Liver (tissue), 7 donors: ENCODE measurements at regions not wholly inside any gene's neighbourhood (a gene's known extent, or its start where the extent isn't known, plus 50 kb on each side); places are given as distances from the start of the nearest gene placed in this dataset.

ENCODE experiments used
- DNase-seq: peaks from one replicate; pipeline ENCODE4 v3.0.0-alpha.2; 2017; ENCODE audit warnings: low spot score
- H3K27ac ChIP-seq, 2 donors: one replicate each; pipeline ENCODE4 v1.7.0; 2013; ENCODE audit warnings: inconsistent platforms in 2 of 2, low read length in 2 of 2, control low read depth in 1 of 2, low read depth in 1 of 2, mild to moderate bottlenecking in 1 of 2
- H3K27me3 ChIP-seq, 4 donors: one replicate each; pipeline versions ENCODE4 v1.6.1 to v1.7.0; 2013; ENCODE audit warnings: low read length in 3 of 4, inconsistent platforms in 1 of 4, mild to moderate bottlenecking in 1 of 4, moderate library complexity in 1 of 4; ENCODE audit not compliant: control insufficient read depth in 4 of 4, insufficient read depth in 4 of 4
- H3K36me3 ChIP-seq, 4 donors: one replicate each; pipeline versions ENCODE4 v1.6.1 to v1.7.0; 2013; ENCODE audit warnings: low read length in 3 of 4, mild to moderate bottlenecking in 3 of 4, low read depth in 1 of 4, moderate library complexity in 1 of 4; ENCODE audit not compliant: control insufficient read depth in 4 of 4, insufficient read depth in 3 of 4
- H3K4me1 ChIP-seq, 4 donors: one replicate each; pipeline versions ENCODE4 v1.6.1 to v1.7.0; 2013; ENCODE audit warnings: low read length in 3 of 4, mild to moderate bottlenecking in 3 of 4, moderate library complexity in 1 of 4; ENCODE audit not compliant: control insufficient read depth in 4 of 4, insufficient read depth in 4 of 4
- H3K4me3 ChIP-seq, 3 donors: one replicate each; pipeline versions ENCODE4 v1.6.1 to v1.7.0; 2013; ENCODE audit warnings: low read length in 3 of 3, control low read depth in 1 of 3, low read depth in 1 of 3, mild to moderate bottlenecking in 1 of 3
- H3K9ac ChIP-seq, 2 donors: one replicate each; pipeline ENCODE4 v1.7.0; 2013; ENCODE audit warnings: low read length in 2 of 2, mild to moderate bottlenecking in 2 of 2, moderate library complexity in 2 of 2, control low read depth in 1 of 2, low read depth in 1 of 2
- H3K9me3 ChIP-seq, 4 donors: one replicate each; pipeline versions ENCODE4 v1.6.1 to v1.7.0; 2013; ENCODE audit warnings: low read length in 3 of 4; ENCODE audit not compliant: control insufficient read depth in 4 of 4
- ATF3 ChIP-seq: IDR thresholded peaks from 2 replicates; pipeline ENCODE4 v1.6.1; 2016; ENCODE audit warnings: antibody characterized with exemption
- EGR1 ChIP-seq, 2 donors: IDR thresholded peaks; 2 replicates each; pipeline ENCODE4 v1.6.1; 2016 to 2018; ENCODE audit warnings: antibody characterized with exemption in 2 of 2, low read depth in 2 of 2
- FOXA1 ChIP-seq: IDR thresholded peaks from 2 replicates; pipeline ENCODE4 v1.6.1; 2016; ENCODE audit warnings: antibody characterized with exemption
- FOXA2 ChIP-seq: IDR thresholded peaks from 2 replicates; pipeline ENCODE4 v1.6.1; 2016; ENCODE audit warnings: antibody characterized with exemption
- GABPA ChIP-seq, 2 donors: IDR thresholded peaks in 1 of 2; conservative IDR thresholded peaks in 1 of 2; 2 replicates each; pipeline ENCODE4 v1.6.1; 2016; ENCODE audit warnings: antibody characterized with exemption in 2 of 2, mild to moderate bottlenecking in 1 of 2, moderate library complexity in 1 of 2
- HNF4A ChIP-seq, 2 donors: conservative IDR thresholded peaks; 2 replicates each; pipeline ENCODE4 v1.6.1; 2016; ENCODE audit warnings: antibody characterized with exemption in 2 of 2, mild to moderate bottlenecking in 2 of 2
- HNF4G ChIP-seq: IDR thresholded peaks from 2 replicates; pipeline ENCODE4 v1.6.1; 2016; ENCODE audit warnings: antibody characterized with exemption
- MAX ChIP-seq: IDR thresholded peaks from 2 replicates; pipeline ENCODE4 v1.6.1; 2016; ENCODE audit warnings: antibody characterized with exemption
- NR2F2 ChIP-seq: IDR thresholded peaks from 2 replicates; pipeline ENCODE4 v1.6.1; 2016; ENCODE audit warnings: antibody characterized with exemption
- REST ChIP-seq: IDR thresholded peaks from 2 replicates; pipeline ENCODE4 v1.6.1; 2016; ENCODE audit warnings: antibody characterized with exemption, mild to moderate bottlenecking
- RXRA ChIP-seq, 2 donors: IDR thresholded peaks; 2 replicates each; pipeline ENCODE4 v1.6.1; 2017 to 2018; ENCODE audit warnings: antibody characterized with exemption in 2 of 2, mild to moderate bottlenecking in 1 of 2
- TAF1 ChIP-seq: conservative IDR thresholded peaks from 2 replicates; pipeline ENCODE4 v1.6.1; 2016; ENCODE audit warnings: antibody characterized with exemption, mild to moderate bottlenecking
- WGBS: extraction: QIAGEN DNeasy Blood & Tissue Kit; methylation state at CpG from one replicate; pipeline ENCODE4 v1.1.7; 2013; 5-methylcytosine and 5-hydroxymethylcytosine counted together
- donor health status: healthy.
- donor health status: healthy.
- donor health status: healthy.
- donor health status: healthy.

GRCh38 chr4:81648576-81649275 lies 177.0 kb upstream of the RASGEF1B start:
- Histone ChIP-seq H3K27me3 (no peaks in the 10 kb centered on the region), H3K9me3 (no peaks in the 10 kb centered on the region), H3K4me3 (no peak overlapping the region), H3K36me3 (no peaks in the 10 kb centered on the region), H3K27ac (no peak overlapping the region), H3K4me1 (peaks cover 5 to 25% (median 16%) of the 10 kb centered on the region in 4 donors), H3K9ac (no peak overlapping the region)
- 80% methylated on average over 4 of the region's 4 CpGs for WGBS
- no peak for DNase-seq
- no peak for TF ChIP-seq FOXA1
- no peak for TF ChIP-seq GABPA (IDR thresholded peaks at IDR 0.05 in 1 of 2, conservative IDR thresholded peaks at IDR 0.05 in 1 of 2)
- TF ChIP-seq RXRA (IDR thresholded peaks at IDR 0.05) = no peak
- no peak for TF ChIP-seq TAF1
- TF ChIP-seq NR2F2 = no peak
- no peak for TF ChIP-seq ATF3
- TF ChIP-seq MAX = no peak
- no peak for TF ChIP-seq HNF4A (conservative IDR thresholded peaks at IDR 0.05)
- no peak for TF ChIP-seq FOXA2
- TF ChIP-seq REST = no peak
- TF ChIP-seq EGR1 (IDR thresholded peaks at IDR 0.05; ENCODE audit: low read depth in 2 of 2) = no peak
- TF ChIP-seq HNF4G = no peak

- no peak for DNase-seq
- H3K27me3 ChIP-seq = no peaks in the 10 kb centered on the region
- 96% methylated on average over 2 of the region's 2 CpGs for WGBS
- H3K9ac ChIP-seq = no peak overlapping the region
- TF ChIP-seq NR2F2 (no peak), GABPA (IDR thresholded peaks at IDR 0.05 in 1 of 2, conservative IDR thresholded peaks at IDR 0.05 in 1 of 2) (no peak), EGR1 (IDR thresholded peaks at IDR 0.05; ENCODE audit: low read depth in 2 of 2) (no peak)
- H3K27ac ChIP-seq = no peak overlapping the region
- no peaks in the 10 kb centered on the region for H3K9me3 ChIP-seq
- peaks cover 5 to 25% (median 16%) of the 10 kb centered on the region in 4 donors for H3K4me1 ChIP-seq
- H3K36me3 ChIP-seq = no peaks in the 10 kb centered on the region
- H3K4me3 ChIP-seq = no peak overlapping the region
These were observed 175.7 kb upstream of the RASGEF1B start for GRCh38 chr4:81647388-81647787.

- no peak for DNase-seq
- H3K4me3 ChIP-seq = no peak overlapping the region
- H3K27me3 ChIP-seq = no peaks in the 10 kb centered on the region
- H3K9me3 ChIP-seq = no peaks in the 10 kb centered on the region
- 66% methylated on average over 3 of the region's 3 CpGs for WGBS
- H3K9ac ChIP-seq = no peak overlapping the region
- no peak overlapping the region for H3K27ac ChIP-seq
- H3K36me3 ChIP-seq = no peaks in the 10 kb centered on the region
- H3K4me1 ChIP-seq = no peaks in the 10 kb centered on the region
- no peak for TF ChIP-seq RXRA (IDR thresholded peaks at IDR 0.05)
These were observed 170.8 kb upstream of the RASGEF1B start for GRCh38 chr4:81642543-81642942.
